Lower leg skin (tissue), 4 donors: ENCODE measurements at regions not wholly inside any gene's neighbourhood (a gene's known extent, or its start where the extent isn't known, plus 50 kb on each side); places are given as distances from the start of the nearest gene placed in this dataset.
"Not testable (repeated sequence)": the region's sequence is repeated elsewhere in the genome, so short reads cannot be mapped to it uniquely, and the experiment has no call there.

Experiments used
- DNase-seq, 2 donors: peaks; one replicate each; pipeline ENCODE4 v3.0.0-alpha.2; 2019; ENCODE audit warnings: low spot score in 2 of 2
- H3K4me3 ChIP-seq: fragments of 200-600 bp; sonication (generic); 2 replicates; pipeline ENCODE4 v1.5.1; 2017; ENCODE audit warnings: mild to moderate bottlenecking, low read depth; ENCODE audit not compliant: poor library complexity, severe bottlenecking
- CTCF ChIP-seq, 3 donors: fragments of 450-650 bp; IDR thresholded peaks; one replicate each; pipeline ENCODE4 v1.5.1; 2016; ENCODE audit warnings: antibody characterized with exemption in 3 of 3, mild to moderate bottlenecking in 3 of 3, moderate library complexity in 2 of 3
- POLR2A ChIP-seq, 2 donors: fragments of 450-650 bp; IDR thresholded peaks; one replicate each; pipeline ENCODE4 v1.6.1; 2016 to 2017; ENCODE audit warnings: antibody characterized with exemption in 2 of 2, mild to moderate bottlenecking in 1 of 2, moderate library complexity in 1 of 2
- WGBS, 2 donors: methylation state at CpG; one replicate each; pipeline ENCODE4 v1.1.5; 2018; 5-methylcytosine and 5-hydroxymethylcytosine counted together
- intact Hi-C: fragments of 100-400 bp; cut with DNase I; formaldehyde crosslinking; loops from one replicate; pipeline ENCODE4 v1.15.0; 2023; ENCODE audit warnings: low total_unique reads

GRCh38 chr2:13284688-13285087 lies 568.0 kb downstream of the TRIB2 start:
- intact Hi-C loops = no loop called here
- no peak overlapping the region for H3K4me3 ChIP-seq
- 82 to 89% methylated on average over 8 of the region's 8 CpGs for WGBS, 2 donors
- DNase-seq = no peak
- TF ChIP-seq CTCF (IDR thresholded peaks at IDR 0.05) (no peak), POLR2A (IDR thresholded peaks at IDR 0.05) (no peak)

- no peak overlapping the region for H3K4me3 ChIP-seq
- DNase-seq = no peak
- intact Hi-C loops = no loop called here
- TF ChIP-seq CTCF (IDR thresholded peaks at IDR 0.05) = no peak
- no peak for TF ChIP-seq POLR2A (IDR thresholded peaks at IDR 0.05)
Observed at GRCh38 chr2:13289310-13289709, 572.6 kb downstream of the TRIB2 start.

- intact Hi-C loops, DNase-seq, H3K4me3 ChIP-seq: not testable (repeated sequence)
- WGBS, 2 donors = 85 to 96% methylated on average over 22 to 32 of the region's 33 CpGs
Observed at GRCh38 chr2:13308478-13308805, 591.7 kb downstream of the TRIB2 start.

- H3K4me3 ChIP-seq = no peak overlapping the region
- intact Hi-C loops = no loop called here
- TF ChIP-seq POLR2A (IDR thresholded peaks at IDR 0.05) = no peak
- no peak for TF ChIP-seq CTCF (IDR thresholded peaks at IDR 0.05)
- WGBS, 2 donors = 53 to 57% methylated on average over 4 of the region's 4 CpGs
- no peak for DNase-seq
Observed at GRCh38 chr2:13308989-13309388, 592.3 kb downstream of the TRIB2 start.

GRCh38 chr2:13332060-13332459 lies 615.3 kb downstream of the TRIB2 start:
- WGBS, 2 donors = 66 to 70% methylated on average over 2 of the region's 2 CpGs
- no peak overlapping the region for H3K4me3 ChIP-seq
- DNase-seq = no peak
- intact Hi-C loops = no loop called here
- no peak for TF ChIP-seq POLR2A (IDR thresholded peaks at IDR 0.05)

- H3K4me3 ChIP-seq, intact Hi-C loops, DNase-seq: not testable (repeated sequence)
Observed at GRCh38 chr2:13334071-13334470, 617.3 kb downstream of the TRIB2 start.

GRCh38 chr2:13334545-13334944 lies 617.8 kb downstream of the TRIB2 start:
- no peak overlapping the region for H3K4me3 ChIP-seq
- no peak for DNase-seq
- intact Hi-C loops = no loop called here
- TF ChIP-seq CTCF (IDR thresholded peaks at IDR 0.05) = no peak
- no peak for TF ChIP-seq POLR2A (IDR thresholded peaks at IDR 0.05)
